Thoracic aorta (tissue), 2 donors: ENCODE measurements at regions not wholly inside any gene's neighbourhood (a gene's known extent, or its start where the extent isn't known, plus 50 kb on each side); places are given as distances from the start of the nearest gene placed in this dataset.

ENCODE experiments used
- ATAC-seq: fragments of 150-250 bp; one replicate; pipeline ENCODE4 v1.8.0; 2017; ENCODE audit warnings: low read depth; ENCODE audit not compliant: insufficient number of reproducible peaks, low FRiP score
- DNase-seq: peaks from one replicate; pipeline ENCODE4 v3.0.0-alpha.2; 2020; ENCODE audit warnings: low spot score
- H3K27ac ChIP-seq, 2 donors: fragments of 200-600 bp; sonication (generic); 1 replicate in 1 of 2; 2 replicates in 1 of 2; pipeline ENCODE4 v1.5.1; 2016; ENCODE audit warnings: mild to moderate bottlenecking in 2 of 2, moderate library complexity in 2 of 2
- H3K27me3 ChIP-seq: fragments of 200-600 bp; sonication (generic); replicated peaks from 2 replicates; pipeline ENCODE4 v1.6.0; 2016; ENCODE audit warnings: mild to moderate bottlenecking; ENCODE audit not compliant: insufficient read depth
- H3K36me3 ChIP-seq: fragments of 200-600 bp; sonication (generic); one replicate; pipeline ENCODE4 v1.5.1; 2016
- H3K4me1 ChIP-seq, 2 donors: fragments of 200-600 bp; sonication (generic); 1 replicate in 1 of 2; 2 replicates in 1 of 2; pipeline versions ENCODE4 v1.5.1 to v1.6.0; 2016; ENCODE audit warnings: low read depth in 2 of 2, mild to moderate bottlenecking in 1 of 2; ENCODE audit not compliant: control insufficient read depth in 1 of 2
- H3K4me3 ChIP-seq: fragments of 200-600 bp; sonication (generic); 2 replicates; pipeline ENCODE4 v1.5.1; 2016; ENCODE audit warnings: mild to moderate bottlenecking
- H3K9me3 ChIP-seq: fragments of 200-600 bp; sonication (generic); 2 replicates; pipeline ENCODE4 v1.5.1; 2016
- CTCF ChIP-seq: fragments of 200-600 bp; sonication (generic); IDR thresholded peaks from one replicate; pipeline ENCODE4 v1.5.1; 2019; ENCODE audit warnings: antibody characterized with exemption

- no peak for DNase-seq
- no peak for TF ChIP-seq CTCF
- no peak for ATAC-seq
- H3K4me1 ChIP-seq: no peaks in the 10 kb centered on the region
- H3K27me3 ChIP-seq: no peaks in the 10 kb centered on the region
- no peaks in the 10 kb centered on the region for H3K36me3 ChIP-seq
- H3K4me3 ChIP-seq: no peak overlapping the region
- H3K27ac ChIP-seq: no peak overlapping the region
- H3K9me3 ChIP-seq: no peaks in the 10 kb centered on the region
Observed at GRCh38 chr11:80451105-80451504, 1010.3 kb upstream of the TENM4 start.

- H3K27me3 ChIP-seq: no peaks in the 10 kb centered on the region
- DNase-seq (no peak), ATAC-seq (no peak)
- H3K4me1 ChIP-seq: no peaks in the 10 kb centered on the region
- H3K27ac ChIP-seq: no peak overlapping the region
- no peak overlapping the region for H3K4me3 ChIP-seq
- no peaks in the 10 kb centered on the region for H3K36me3 ChIP-seq
- no peak for TF ChIP-seq CTCF
- no peaks in the 10 kb centered on the region for H3K9me3 ChIP-seq
Observed at GRCh38 chr11:80448709-80449108, 1007.9 kb upstream of the TENM4 start.

- Histone ChIP-seq H3K4me1 (no peaks in the 10 kb centered on the region), H3K27me3 (no peaks in the 10 kb centered on the region), H3K4me3 (no peak overlapping the region), H3K27ac (no peak overlapping the region), H3K9me3 (no peaks in the 10 kb centered on the region), H3K36me3 (no peaks in the 10 kb centered on the region)
- TF ChIP-seq CTCF: no peak
- no peak for ATAC-seq
- DNase-seq: no peak
Observed at GRCh38 chr11:80443177-80443576, 1002.3 kb upstream of the TENM4 start.

GRCh38 chr11:80441821-80442220 is 1001.0 kb upstream of the TENM4 start:
- Histone ChIP-seq H3K36me3 (no peaks in the 10 kb centered on the region), H3K27ac (no peak overlapping the region), H3K9me3 (no peaks in the 10 kb centered on the region), H3K4me3 (no peak overlapping the region), H3K27me3 (no peaks in the 10 kb centered on the region), H3K4me1 (no peaks in the 10 kb centered on the region)
- no peak for TF ChIP-seq CTCF
- DNase-seq (no peak), ATAC-seq (no peak)

- no peaks in the 10 kb centered on the region for H3K36me3 ChIP-seq
- no peak for TF ChIP-seq CTCF
- H3K9me3 ChIP-seq: no peaks in the 10 kb centered on the region
- H3K4me1 ChIP-seq: no peaks in the 10 kb centered on the region
- no peak for DNase-seq
- H3K4me3 ChIP-seq: no peak overlapping the region
- H3K27ac ChIP-seq: no peak overlapping the region
- no peak for ATAC-seq
- H3K27me3 ChIP-seq: no peaks in the 10 kb centered on the region
Observed at GRCh38 chr11:80440835-80441234, 1000.0 kb upstream of the TENM4 start.
